ENCODE measurements at regions not wholly inside any gene's neighbourhood (a gene's known extent, or its start where the extent isn't known, plus 50 kb on each side); places are given as distances from the start of the nearest gene placed in this dataset.

DNA sequence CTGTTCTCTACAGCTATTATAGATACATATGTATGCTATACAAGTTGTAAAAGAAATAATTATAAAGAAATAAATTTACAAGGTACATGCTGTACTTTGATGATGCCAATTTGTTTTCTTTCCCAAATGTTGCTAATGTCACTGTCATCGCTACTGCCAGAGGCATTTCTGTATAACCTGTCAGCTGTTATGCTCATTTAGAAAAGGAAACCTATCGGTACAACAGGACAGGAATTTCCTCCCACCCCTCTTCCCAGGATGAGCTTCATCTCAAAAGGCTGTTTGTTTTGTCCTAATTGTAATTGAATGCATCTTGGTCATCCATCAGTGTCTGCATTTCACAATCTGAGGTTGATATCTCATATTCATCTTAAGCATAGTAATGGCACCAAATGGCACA is 975.7 kb downstream of the TTLL7 start:
- Histone ChIP-seq H3K4me1 (peaks cover 0 to 5% (median 0%) of the 10 kb centered on the region in 4 donors), H3K9me3 (peaks cover 0 to 12% (median 0%) of the 10 kb centered on the region in 4 donors), H3K36me3 (no peaks in the 10 kb centered on the region), H3K27ac (replicated peaks in 1 of 4) (no peak overlapping the region), H3K27me3 (no peaks in the 10 kb centered on the region), H3K4me3 (no peak overlapping the region)
- WGBS, result 85% methylated on average over 2 of the region's 2 CpGs
- intact Hi-C loops (cut with DNase I), result no loop called here
- DNase-seq (ENCODE audit: extremely low spot score), result no peak
- no peak for TF ChIP-seq POLR2A (IDR thresholded peaks at IDR 0.05; ENCODE audit: low read depth)
- TF ChIP-seq, protein P1, sequence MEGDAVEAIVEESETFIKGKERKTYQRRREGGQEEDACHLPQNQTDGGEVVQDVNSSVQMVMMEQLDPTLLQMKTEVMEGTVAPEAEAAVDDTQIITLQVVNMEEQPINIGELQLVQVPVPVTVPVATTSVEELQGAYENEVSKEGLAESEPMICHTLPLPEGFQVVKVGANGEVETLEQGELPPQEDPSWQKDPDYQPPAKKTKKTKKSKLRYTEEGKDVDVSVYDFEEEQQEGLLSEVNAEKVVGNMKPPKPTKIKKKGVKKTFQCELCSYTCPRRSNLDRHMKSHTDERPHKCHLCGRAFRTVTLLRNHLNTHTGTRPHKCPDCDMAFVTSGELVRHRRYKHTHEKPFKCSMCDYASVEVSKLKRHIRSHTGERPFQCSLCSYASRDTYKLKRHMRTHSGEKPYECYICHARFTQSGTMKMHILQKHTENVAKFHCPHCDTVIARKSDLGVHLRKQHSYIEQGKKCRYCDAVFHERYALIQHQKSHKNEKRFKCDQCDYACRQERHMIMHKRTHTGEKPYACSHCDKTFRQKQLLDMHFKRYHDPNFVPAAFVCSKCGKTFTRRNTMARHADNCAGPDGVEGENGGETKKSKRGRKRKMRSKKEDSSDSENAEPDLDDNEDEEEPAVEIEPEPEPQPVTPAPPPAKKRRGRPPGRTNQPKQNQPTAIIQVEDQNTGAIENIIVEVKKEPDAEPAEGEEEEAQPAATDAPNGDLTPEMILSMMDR (IDR thresholded peaks at IDR 0.05), result no peak
- TF ChIP-seq POLR2AphosphoS5 (IDR thresholded peaks at IDR 0.05), result no peak
- no peak for TF ChIP-seq EP300 (IDR thresholded peaks at IDR 0.05)

DNA sequence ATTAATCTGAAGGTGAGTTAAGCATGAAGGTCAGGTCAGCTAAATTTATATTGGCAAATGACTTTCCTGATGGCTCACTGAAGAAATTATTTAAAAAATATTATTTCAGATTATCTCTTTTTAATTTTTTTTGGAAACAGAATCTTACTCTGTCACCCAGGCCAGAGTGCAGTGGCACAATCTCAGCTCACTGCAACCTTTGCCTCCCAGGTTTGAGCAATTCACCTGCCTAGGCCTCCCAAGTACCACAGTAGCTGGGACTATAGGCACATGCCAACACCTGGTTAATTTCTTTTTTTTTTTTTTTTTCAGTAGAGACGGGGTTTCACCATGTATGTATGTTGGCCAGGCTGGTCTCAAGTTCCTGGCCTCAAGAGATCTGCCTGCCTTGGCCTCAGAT is 976.7 kb downstream of the TTLL7 start:
- H3K27ac ChIP-seq (replicated peaks in 1 of 4), result no peak overlapping the region
- 92% methylated on average over 1 of the region's 1 CpG for WGBS

DNA sequence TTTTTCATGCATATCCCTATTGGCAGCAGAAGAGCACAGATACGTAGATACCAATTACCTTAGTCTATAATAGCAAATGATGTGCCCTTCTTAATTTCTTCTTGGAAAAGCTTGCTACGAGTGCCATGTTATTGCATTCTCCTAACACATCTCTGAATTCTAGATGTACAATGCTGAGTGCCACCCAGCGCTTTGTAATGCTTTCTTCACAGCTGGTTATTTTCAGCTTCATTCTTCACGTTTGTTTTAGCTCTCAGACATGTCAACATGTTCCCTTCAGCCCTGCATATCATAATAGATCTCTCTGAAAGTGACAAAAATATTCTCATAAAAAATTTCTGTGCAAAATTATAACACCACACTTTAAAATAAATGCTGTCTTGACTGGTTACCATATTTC is 981.2 kb downstream of the TTLL7 start:
- intact Hi-C loops (cut with DNase I), result no loop called here
- H3K4me1 ChIP-seq, result no peaks in the 10 kb centered on the region
- H3K27me3 ChIP-seq, result no peaks in the 10 kb centered on the region
- H3K9me3 ChIP-seq, result peaks cover 0 to 12% (median 0%) of the 10 kb centered on the region in 4 donors
- H3K27ac ChIP-seq (replicated peaks in 1 of 4), result no peak overlapping the region
- 69% methylated on average over 4 of the region's 4 CpGs for WGBS
- H3K4me3 ChIP-seq, result no peak overlapping the region
- H3K36me3 ChIP-seq, result no peaks in the 10 kb centered on the region
- TF ChIP-seq POLR2AphosphoS5 (IDR thresholded peaks at IDR 0.05) (no peak), POLR2A (IDR thresholded peaks at IDR 0.05; ENCODE audit: low read depth) (no peak), EP300 (IDR thresholded peaks at IDR 0.05) (no peak)
- TF ChIP-seq, protein P1 (IDR thresholded peaks at IDR 0.05), result no peak
- DNase-seq (ENCODE audit: extremely low spot score), result no peak

More for the DNA sequence above, 976.7 kb downstream of the TTLL7 start:
- H3K4me1 ChIP-seq, result peaks cover 0 to 5% (median 0%) of the 10 kb centered on the region in 4 donors
- TF ChIP-seq POLR2A (IDR thresholded peaks at IDR 0.05; ENCODE audit: low read depth), result no peak
- TF ChIP-seq, protein P1 (IDR thresholded peaks at IDR 0.05), result no peak
- TF ChIP-seq EP300 (IDR thresholded peaks at IDR 0.05), result no peak
- no peak for TF ChIP-seq POLR2AphosphoS5 (IDR thresholded peaks at IDR 0.05)
- peaks cover 0 to 12% (median 0%) of the 10 kb centered on the region in 4 donors for H3K9me3 ChIP-seq
- DNase-seq (ENCODE audit: extremely low spot score), result no peak
- intact Hi-C loops (cut with DNase I), result no loop called here
- no peaks in the 10 kb centered on the region for H3K36me3 ChIP-seq
- no peak overlapping the region for H3K4me3 ChIP-seq
- no peaks in the 10 kb centered on the region for H3K27me3 ChIP-seq

DNA sequence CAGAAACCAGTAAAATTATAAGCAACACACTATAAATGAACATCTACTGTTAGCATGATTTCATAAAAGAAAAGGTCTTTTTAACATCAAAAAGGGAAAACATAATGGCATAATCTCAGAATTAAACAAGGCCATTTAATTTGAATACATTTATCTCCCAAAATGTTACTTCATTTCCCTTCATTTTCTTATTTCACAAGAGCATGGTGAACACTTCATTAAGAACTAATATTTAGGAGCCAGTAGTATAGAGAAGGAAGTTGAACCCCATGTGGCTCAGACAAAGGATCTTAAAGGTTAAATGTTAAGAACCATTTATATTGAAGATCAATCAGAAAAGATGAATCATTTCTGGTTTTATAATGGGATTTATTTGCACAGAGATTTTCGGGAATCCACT is 981.7 kb downstream of the TTLL7 start:
- no peak for DNase-seq (ENCODE audit: extremely low spot score)
- no peaks in the 10 kb centered on the region for H3K4me1 ChIP-seq
- no peak overlapping the region for H3K27ac ChIP-seq (replicated peaks in 1 of 4)
- H3K4me3 ChIP-seq, result no peak overlapping the region
- intact Hi-C loops (cut with DNase I), result no loop called here
- no peaks in the 10 kb centered on the region for H3K27me3 ChIP-seq
- 86% methylated on average over 1 of the region's 1 CpG for WGBS
- no peaks in the 10 kb centered on the region for H3K36me3 ChIP-seq
- H3K9me3 ChIP-seq, result peaks cover 0 to 12% (median 0%) of the 10 kb centered on the region in 4 donors
- TF ChIP-seq EP300 (IDR thresholded peaks at IDR 0.05) (no peak), POLR2A (IDR thresholded peaks at IDR 0.05; ENCODE audit: low read depth) (no peak), POLR2AphosphoS5 (IDR thresholded peaks at IDR 0.05) (no peak)
- TF ChIP-seq, protein P1 (IDR thresholded peaks at IDR 0.05), result no peak

DNA sequence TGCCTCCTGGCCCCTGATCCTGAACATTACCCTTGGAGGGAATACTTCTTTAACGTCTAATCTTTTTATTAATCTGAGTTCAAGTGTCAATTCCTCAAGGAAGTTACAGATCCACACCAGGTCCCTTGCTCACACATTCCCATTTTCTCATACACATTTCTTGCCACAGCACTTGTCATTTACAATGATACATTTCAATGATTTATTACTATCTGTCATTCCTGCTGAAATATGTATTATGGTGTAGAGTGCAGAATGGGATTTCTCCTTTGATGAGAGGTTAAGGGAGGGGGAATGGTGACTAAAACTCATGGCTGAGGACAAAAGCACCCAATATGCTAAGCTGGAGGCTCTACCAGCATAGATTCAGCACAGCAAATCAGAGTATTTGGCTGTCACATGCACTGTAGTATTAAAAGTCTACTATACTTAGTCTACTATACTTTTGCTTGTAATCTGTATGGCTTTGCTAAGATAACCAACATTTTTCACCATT is 982.5 kb downstream of the TTLL7 start:
- Histone ChIP-seq H3K9me3 (peaks cover 0 to 12% (median 0%) of the 10 kb centered on the region in 4 donors), H3K27ac (replicated peaks in 1 of 4) (no peak overlapping the region), H3K4me1 (no peaks in the 10 kb centered on the region), H3K36me3 (no peaks in the 10 kb centered on the region), H3K27me3 (no peaks in the 10 kb centered on the region), H3K4me3 (no peak overlapping the region)
- no peak for DNase-seq (ENCODE audit: extremely low spot score)
- TF ChIP-seq, protein P1 (IDR thresholded peaks at IDR 0.05), result no peak
- TF ChIP-seq POLR2AphosphoS5 (IDR thresholded peaks at IDR 0.05), result no peak
- no peak for TF ChIP-seq EP300 (IDR thresholded peaks at IDR 0.05)
- TF ChIP-seq POLR2A (IDR thresholded peaks at IDR 0.05; ENCODE audit: low read depth), result no peak
- WGBS, result 88% methylated on average over 1 of the region's 1 CpG
- intact Hi-C loops (cut with DNase I), result no loop called here
